Body of pancreas (tissue), 4 donors: ENCODE measurements at regions not wholly inside any gene's neighbourhood (a gene's known extent, or its start where the extent isn't known, plus 50 kb on each side); places are given as distances from the start of the nearest gene placed in this dataset.

Source experiments
- CTCF ChIP-seq, 7 experiments: fragments of 450-650 bp in 4 of 7; fragments of 200-600 bp in 3 of 7; sonication (generic) in 3 of 7; IDR thresholded peaks; one replicate each; pipeline ENCODE4 v1.5.1; 2016 to 2019; ENCODE audit warnings: antibody characterized with exemption in 7 of 7
- POLR2A ChIP-seq, 3 donors: fragments of 450-650 bp; IDR thresholded peaks; one replicate each; pipeline ENCODE4 v1.6.1; 2016; ENCODE audit warnings: antibody characterized with exemption in 3 of 3, mild to moderate bottlenecking in 2 of 3

DNA sequence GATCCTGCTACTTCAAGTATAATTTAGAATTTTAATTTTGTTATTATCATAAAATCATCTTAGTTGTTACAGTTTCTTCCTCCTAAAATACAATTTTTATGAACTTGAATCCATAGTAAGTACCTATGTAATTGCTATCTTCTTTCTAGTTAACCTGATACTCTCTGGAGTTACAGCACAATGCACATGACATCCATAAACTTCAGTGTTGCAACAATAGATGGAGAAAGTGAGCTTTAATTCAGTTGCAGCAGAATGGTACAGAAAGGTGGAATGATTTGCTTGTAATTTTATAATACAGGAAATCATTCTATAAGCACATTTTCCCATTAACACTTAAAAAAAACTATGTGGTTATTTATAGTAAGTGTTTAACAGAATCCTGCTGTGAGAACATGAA, 372.0 kb downstream of the CDH9 start:
- TF ChIP-seq CTCF (IDR thresholded peaks at IDR 0.05) (no peak), POLR2A (IDR thresholded peaks at IDR 0.05) (no peak)
